Adrenal gland (tissue), 5 donors: ENCODE measurements at regions not wholly inside any gene's neighbourhood (a gene's known extent, or its start where the extent isn't known, plus 50 kb on each side); places are given as distances from the start of the nearest gene placed in this dataset.

ENCODE experiments used
- CTCF ChIP-seq, 6 experiments: fragments of 450-650 bp in 4 of 6; fragments of 200-600 bp in 2 of 6; sonication (generic) in 1 of 6; IDR thresholded peaks; 1 replicate in 5 of 6; 2 replicates in 1 of 6; pipeline versions ENCODE4 v1.5.1 to v1.8.0; 2016 to 2021; ENCODE audit warnings: antibody characterized with exemption in 6 of 6, mild to moderate bottlenecking in 2 of 6, moderate library complexity in 1 of 6
- POLR2A ChIP-seq, 2 donors: fragments of 450-650 bp; IDR thresholded peaks; one replicate each; pipeline ENCODE4 v1.6.1; 2017; ENCODE audit warnings: antibody characterized with exemption in 2 of 2, mild to moderate bottlenecking in 2 of 2, moderate library complexity in 1 of 2
- donor health status: DM: no; HTN: no; CAD: no.

- no peak for TF ChIP-seq CTCF (IDR thresholded peaks at IDR 0.05)
- TF ChIP-seq POLR2A (IDR thresholded peaks at IDR 0.05) = no peak
Observed at GRCh38 chr10:90977162-90977854, 56.4 kb upstream of the ANKRD1 start.
